ENCODE measurements at regions not wholly inside any gene's neighbourhood (a gene's known extent, or its start where the extent isn't known, plus 50 kb on each side); places are given as distances from the start of the nearest gene placed in this dataset.

DNA sequence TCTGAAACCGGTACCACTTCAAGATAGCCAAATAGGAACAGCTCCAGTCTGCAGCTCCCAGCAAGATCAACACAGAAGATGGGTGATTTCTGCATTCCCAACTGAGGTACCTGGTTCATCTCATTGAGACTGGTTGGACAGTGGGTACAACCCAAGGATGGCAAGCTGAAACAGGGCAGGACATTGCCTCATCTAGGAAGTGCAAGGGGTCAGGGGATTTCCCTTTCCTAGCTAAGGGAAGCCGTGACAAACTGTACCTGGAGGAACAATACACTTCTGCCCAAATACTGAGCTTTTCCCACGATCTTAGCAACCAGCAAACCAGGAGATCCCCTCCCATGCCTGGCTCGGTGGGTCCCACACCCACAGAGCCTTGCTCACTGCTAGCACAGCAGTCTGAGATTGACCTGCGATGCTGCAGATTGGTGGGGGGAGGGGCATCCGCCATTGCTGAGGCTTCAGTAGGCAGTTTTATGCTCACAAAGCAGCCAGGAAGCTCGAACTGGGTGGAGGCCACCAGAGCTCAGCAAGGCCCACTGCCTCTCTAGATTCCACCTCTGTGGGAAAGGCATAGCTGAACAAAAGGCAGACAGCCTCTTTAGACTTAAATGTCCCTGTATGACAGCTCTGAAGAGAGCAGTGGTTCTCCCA, 59.9 kb upstream of the C11orf58 start:
- CTCF ChIA-PET (ENCODE audit: low intra/inter-chr PET ratio, low total read pairs): no interaction called here
- BruUV-seq (replicated peaks): no TSS peak
- TF ChIP-seq, protein P1, sequence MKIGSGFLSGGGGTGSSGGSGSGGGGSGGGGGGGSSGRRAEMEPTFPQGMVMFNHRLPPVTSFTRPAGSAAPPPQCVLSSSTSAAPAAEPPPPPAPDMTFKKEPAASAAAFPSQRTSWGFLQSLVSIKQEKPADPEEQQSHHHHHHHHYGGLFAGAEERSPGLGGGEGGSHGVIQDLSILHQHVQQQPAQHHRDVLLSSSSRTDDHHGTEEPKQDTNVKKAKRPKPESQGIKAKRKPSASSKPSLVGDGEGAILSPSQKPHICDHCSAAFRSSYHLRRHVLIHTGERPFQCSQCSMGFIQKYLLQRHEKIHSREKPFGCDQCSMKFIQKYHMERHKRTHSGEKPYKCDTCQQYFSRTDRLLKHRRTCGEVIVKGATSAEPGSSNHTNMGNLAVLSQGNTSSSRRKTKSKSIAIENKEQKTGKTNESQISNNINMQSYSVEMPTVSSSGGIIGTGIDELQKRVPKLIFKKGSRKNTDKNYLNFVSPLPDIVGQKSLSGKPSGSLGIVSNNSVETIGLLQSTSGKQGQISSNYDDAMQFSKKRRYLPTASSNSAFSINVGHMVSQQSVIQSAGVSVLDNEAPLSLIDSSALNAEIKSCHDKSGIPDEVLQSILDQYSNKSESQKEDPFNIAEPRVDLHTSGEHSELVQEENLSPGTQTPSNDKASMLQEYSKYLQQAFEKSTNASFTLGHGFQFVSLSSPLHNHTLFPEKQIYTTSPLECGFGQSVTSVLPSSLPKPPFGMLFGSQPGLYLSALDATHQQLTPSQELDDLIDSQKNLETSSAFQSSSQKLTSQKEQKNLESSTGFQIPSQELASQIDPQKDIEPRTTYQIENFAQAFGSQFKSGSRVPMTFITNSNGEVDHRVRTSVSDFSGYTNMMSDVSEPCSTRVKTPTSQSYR (CRISPR knock-in tag; IDR thresholded peaks at IDR 0.05; ENCODE audit: borderline replicate concordance): peak; percentile 41; the same call in 1 of the 2 replicates
- TF ChIP-seq, protein P2, sequence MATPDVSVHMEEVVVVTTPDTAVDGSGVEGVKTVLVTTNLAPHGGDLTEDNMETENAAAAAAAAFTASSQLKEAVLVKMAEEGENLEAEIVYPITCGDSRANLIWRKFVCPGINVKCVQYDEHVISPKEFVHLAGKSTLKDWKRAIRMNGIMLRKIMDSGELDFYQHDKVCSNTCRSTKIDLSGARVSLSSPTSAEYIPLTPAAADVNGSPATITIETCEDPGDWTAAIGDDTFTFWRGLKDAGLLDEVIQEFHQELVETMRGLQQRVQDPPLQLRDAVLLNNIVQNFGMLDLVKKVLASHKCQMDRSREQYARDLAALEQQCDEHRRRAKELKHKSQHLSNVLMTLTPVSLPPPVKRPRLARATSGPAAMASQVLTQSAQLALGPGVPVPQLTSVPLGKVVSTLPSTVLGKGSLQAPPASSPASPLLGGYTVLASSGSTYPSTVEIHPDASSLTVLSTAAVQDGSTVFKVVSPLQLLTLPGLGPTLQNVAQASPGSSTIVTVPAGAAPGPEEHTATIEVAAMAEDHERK (CRISPR knock-in tag; IDR thresholded peaks at IDR 0.05; ENCODE audit: low read depth): no peak

More for the DNA sequence above, 59.9 kb upstream of the C11orf58 start:
- no peak overlapping the region for H3K4me3 ChIP-seq (replicated peaks in 1 of 3; ENCODE audit: insufficient read depth in 1 of 3, low read depth in 2 of 3, low read length in 3 of 3)
- no peaks in the 10 kb centered on the region for H3K36me3 ChIP-seq (replicated peaks in 1 of 2; ENCODE audit: control insufficient read depth in 1 of 2, insufficient read depth in 2 of 2, low read length in 2 of 2)
- no peak overlapping the region for H3K27ac ChIP-seq (ENCODE audit: extremely low read length, insufficient read depth, low read length)
- no peaks in the 10 kb centered on the region for H4K20me1 ChIP-seq (ENCODE audit: insufficient read depth, low read length)
- DNase-seq (ENCODE audit: low spot score) (no peak), FAIRE-seq (no peak), ATAC-seq (no peak)
- no peaks in the 10 kb centered on the region for H3K79me2 ChIP-seq (ENCODE audit: insufficient read depth, low read length)
- POLR2A ChIA-PET: no interaction called here
- H3K9ac ChIP-seq (ENCODE audit: insufficient read depth, low read depth, low read length): no peak overlapping the region
- intact Hi-C loops (cut with micrococcal nuclease; ENCODE audit: unreplicated experiment): no loop called here
- 23% methylated on average over 4 of the region's 7 CpGs for WGBS (ENCODE audit: low lambda C conversion rate)
- H3K9me3 ChIP-seq (ENCODE audit: low read length): no peaks in the 10 kb centered on the region
- no peaks in the 10 kb centered on the region for H3K27me3 ChIP-seq (ENCODE audit: control insufficient read depth in 1 of 2, insufficient read depth in 2 of 2, low read length in 2 of 2)
- H3K4me2 ChIP-seq (ENCODE audit: low read depth, low read length): no peak overlapping the region
- in situ Hi-C loops (cut with HindIII; ENCODE audit: extremely low pct_ligation_motif_present, low pct_unique_long_range_greater_than_20kb): no loop called here
- no peak overlapping the region for H2AFZ ChIP-seq (ENCODE audit: low read length)
- no peaks in the 10 kb centered on the region for H3K4me1 ChIP-seq (ENCODE audit: insufficient read depth, low read length)
